ENCODE measurements at regions not wholly inside any gene's neighbourhood (a gene's known extent, or its start where the extent isn't known, plus 50 kb on each side); places are given as distances from the start of the nearest gene placed in this dataset.

- no peak for TF ChIP-seq POLR2AphosphoS5 (IDR thresholded peaks at IDR 0.05; ENCODE audit: borderline replicate concordance, low read depth, low read length)
- TF ChIP-seq EZH2 (IDR thresholded peaks at IDR 0.05), result no peak
Measured at GRCh38 chr16:64253525-64253924, 868.3 kb downstream of the CDH11 start.

All from SK-N-MC (cell line).